HEK293 (cell line): ENCODE measurements at regions not wholly inside any gene's neighbourhood (a gene's known extent, or its start where the extent isn't known, plus 50 kb on each side); places are given as distances from the start of the nearest gene placed in this dataset.

Experiments used
- MZF1 ChIP-seq: fragments of 450-650 bp; formaldehyde crosslinking; IDR thresholded peaks from 2 replicates; pipeline ENCODE4 v1.5.1; 2017; ENCODE audit warnings: missing biosample characterization, missing genetic modification characterization, borderline replicate concordance
- TCF7L2 ChIP-seq: IDR thresholded peaks from 2 replicates; pipeline ENCODE4 v1.6.1; 2011; ENCODE audit warnings: low read depth, mild to moderate bottlenecking, inconsistent platforms, low read length, moderate library complexity, borderline replicate concordance
- ZNF366 ChIP-seq: fragments of 450-650 bp; formaldehyde crosslinking; conservative IDR thresholded peaks from 2 replicates; pipeline ENCODE4 v1.5.1; 2016; ENCODE audit warnings: missing biosample characterization, missing genetic modification characterization
- ZNF391 ChIP-seq: fragments of 450-650 bp; formaldehyde crosslinking; IDR thresholded peaks from 2 replicates; pipeline ENCODE4 v1.5.1; 2016; ENCODE audit warnings: low read depth, missing biosample characterization, missing genetic modification characterization, borderline replicate concordance
- ZNF621 ChIP-seq: fragments of 450-650 bp; formaldehyde crosslinking; IDR thresholded peaks from 2 replicates; pipeline ENCODE4 v1.5.1; 2017; ENCODE audit warnings: missing biosample characterization, missing genetic modification characterization
- TF ChIP-seq, protein P1 (sequence below): fragments of 450-650 bp; formaldehyde crosslinking; IDR thresholded peaks from 2 replicates; pipeline ENCODE4 v1.5.1; 2016; ENCODE audit warnings: missing biosample characterization, missing genetic modification characterization
- TF ChIP-seq, protein P2 (sequence below): fragments of 450-650 bp; formaldehyde crosslinking; IDR thresholded peaks from 2 replicates; pipeline ENCODE4 v1.5.1; 2016; ENCODE audit warnings: missing biosample characterization, missing genetic modification characterization

DNA sequence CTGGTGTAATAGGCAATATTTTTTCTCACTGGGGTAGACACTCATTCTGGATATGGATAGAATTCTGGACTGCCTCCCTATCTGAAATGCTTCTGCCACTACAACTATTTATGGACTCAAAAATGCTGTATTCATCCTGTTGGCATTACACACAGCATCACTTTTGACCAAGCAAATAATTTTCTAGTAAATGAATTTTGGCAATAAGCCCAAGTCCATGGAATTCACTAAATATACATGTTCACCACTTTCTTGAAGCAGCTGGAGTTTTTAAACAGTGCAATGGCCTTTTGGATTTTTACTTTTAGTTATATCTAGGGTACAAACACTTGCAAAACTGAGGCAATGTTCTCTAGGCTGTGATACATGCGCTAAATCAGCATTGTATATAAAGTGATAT, 724.9 kb upstream of the EDIL3 start:
- TF ChIP-seq ZNF391 = no peak
- no peak for TF ChIP-seq MZF1 (tag by site-specific recombination)
- TF ChIP-seq ZNF366 = no peak
- TF ChIP-seq TCF7L2 = no peak
- TF ChIP-seq, protein P1, sequence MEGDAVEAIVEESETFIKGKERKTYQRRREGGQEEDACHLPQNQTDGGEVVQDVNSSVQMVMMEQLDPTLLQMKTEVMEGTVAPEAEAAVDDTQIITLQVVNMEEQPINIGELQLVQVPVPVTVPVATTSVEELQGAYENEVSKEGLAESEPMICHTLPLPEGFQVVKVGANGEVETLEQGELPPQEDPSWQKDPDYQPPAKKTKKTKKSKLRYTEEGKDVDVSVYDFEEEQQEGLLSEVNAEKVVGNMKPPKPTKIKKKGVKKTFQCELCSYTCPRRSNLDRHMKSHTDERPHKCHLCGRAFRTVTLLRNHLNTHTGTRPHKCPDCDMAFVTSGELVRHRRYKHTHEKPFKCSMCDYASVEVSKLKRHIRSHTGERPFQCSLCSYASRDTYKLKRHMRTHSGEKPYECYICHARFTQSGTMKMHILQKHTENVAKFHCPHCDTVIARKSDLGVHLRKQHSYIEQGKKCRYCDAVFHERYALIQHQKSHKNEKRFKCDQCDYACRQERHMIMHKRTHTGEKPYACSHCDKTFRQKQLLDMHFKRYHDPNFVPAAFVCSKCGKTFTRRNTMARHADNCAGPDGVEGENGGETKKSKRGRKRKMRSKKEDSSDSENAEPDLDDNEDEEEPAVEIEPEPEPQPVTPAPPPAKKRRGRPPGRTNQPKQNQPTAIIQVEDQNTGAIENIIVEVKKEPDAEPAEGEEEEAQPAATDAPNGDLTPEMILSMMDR (tag by site-specific recombination) = no peak
- no peak for TF ChIP-seq ZNF621 (tag by site-specific recombination)
- TF ChIP-seq, protein P2, sequence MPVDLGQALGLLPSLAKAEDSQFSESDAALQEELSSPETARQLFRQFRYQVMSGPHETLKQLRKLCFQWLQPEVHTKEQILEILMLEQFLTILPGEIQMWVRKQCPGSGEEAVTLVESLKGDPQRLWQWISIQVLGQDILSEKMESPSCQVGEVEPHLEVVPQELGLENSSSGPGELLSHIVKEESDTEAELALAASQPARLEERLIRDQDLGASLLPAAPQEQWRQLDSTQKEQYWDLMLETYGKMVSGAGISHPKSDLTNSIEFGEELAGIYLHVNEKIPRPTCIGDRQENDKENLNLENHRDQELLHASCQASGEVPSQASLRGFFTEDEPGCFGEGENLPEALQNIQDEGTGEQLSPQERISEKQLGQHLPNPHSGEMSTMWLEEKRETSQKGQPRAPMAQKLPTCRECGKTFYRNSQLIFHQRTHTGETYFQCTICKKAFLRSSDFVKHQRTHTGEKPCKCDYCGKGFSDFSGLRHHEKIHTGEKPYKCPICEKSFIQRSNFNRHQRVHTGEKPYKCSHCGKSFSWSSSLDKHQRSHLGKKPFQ = no peak
